SU-DHL-6 (cell line): ENCODE measurements at regions not wholly inside any gene's neighbourhood (a gene's known extent, or its start where the extent isn't known, plus 50 kb on each side); places are given as distances from the start of the nearest gene placed in this dataset.

ENCODE experiments used
- H2AFZ ChIP-seq: fragments of 200-600 bp; sonication (generic); 2 replicates; pipeline ENCODE4 v1.6.1; 2014; ENCODE audit warnings: low read depth, mild to moderate bottlenecking, moderate library complexity, mixed read lengths, antibody characterized with exemption, low read length; ENCODE audit not compliant: severe bottlenecking
- H3F3A ChIP-seq: fragments of 200-600 bp; shearing (Covaris generic); 2 replicates; pipeline ENCODE4 v1.6.0; 2016; ENCODE audit warnings: antibody characterized with exemption, mild to moderate bottlenecking; ENCODE audit not compliant: insufficient read depth
- H3K27ac ChIP-seq: fragments of 200-600 bp; sonication (generic); 2 replicates; pipeline ENCODE4 v1.5.1; 2016; ENCODE audit warnings: low read depth, mild to moderate bottlenecking, low read length, moderate library complexity, mixed read lengths
- H3K27me3 ChIP-seq: fragments of 200-600 bp; sonication (generic), shearing (Covaris generic); 2 replicates; pipeline ENCODE4 v1.6.0; 2014; ENCODE audit warnings: mild to moderate bottlenecking, low read length
- H3K36me3 ChIP-seq: fragments of 200-600 bp; sonication (generic); 2 replicates; pipeline ENCODE4 v1.6.1; 2014; ENCODE audit warnings: mild to moderate bottlenecking, low read length, mixed read lengths
- H3K4me2 ChIP-seq: fragments of 300-600, 200-600 bp; shearing (Covaris generic), sonication (generic); 2 replicates; pipeline ENCODE4 v1.6.0; 2014; ENCODE audit warnings: low read length, low read depth, mild to moderate bottlenecking; ENCODE audit not compliant: poor library complexity, severe bottlenecking
- H3K4me3 ChIP-seq: fragments of 200-600 bp; sonication (generic); 2 replicates; pipeline ENCODE4 v1.5.1; 2014; ENCODE audit warnings: antibody characterized with exemption, low read length, mild to moderate bottlenecking, mixed read lengths; ENCODE audit not compliant: insufficient read depth, poor library complexity, severe bottlenecking
- H3K79me2 ChIP-seq: fragments of 200-600 bp; sonication (generic); 2 replicates; pipeline ENCODE4 v1.6.1; 2014; ENCODE audit warnings: mild to moderate bottlenecking, low read length, moderate library complexity; ENCODE audit not compliant: insufficient read depth
- H3K9ac ChIP-seq: fragments of 200-600 bp; sonication (generic); 2 replicates; pipeline ENCODE4 v1.7.0; 2014; ENCODE audit warnings: mild to moderate bottlenecking, low read length
- H3K9me2 ChIP-seq: fragments of 200-600 bp; sonication (generic); replicated peaks from 2 replicates; pipeline ENCODE4 v1.6.1; 2014; ENCODE audit warnings: low read length; ENCODE audit not compliant: insufficient read depth
- H3K9me3 ChIP-seq: fragments of 200-600 bp; sonication (generic); 2 replicates; pipeline ENCODE4 v1.6.1; 2014; ENCODE audit warnings: low read length, mixed read lengths; ENCODE audit not compliant: insufficient read depth
- H4K20me1 ChIP-seq: fragments of 200-600 bp; sonication (generic); 2 replicates; pipeline ENCODE4 v1.6.1; 2014; ENCODE audit warnings: low read depth, mild to moderate bottlenecking, antibody characterized with exemption, low read length, moderate library complexity, mixed read lengths
- EZH2phosphoT487 ChIP-seq: fragments of 200-600 bp; sonication (generic), shearing (Covaris generic); conservative IDR thresholded peaks from 2 replicates; pipeline ENCODE4 v1.6.1; 2018; ENCODE audit warnings: mild to moderate bottlenecking, antibody characterized with exemption, low read length, moderate library complexity, mixed read lengths
- TF ChIP-seq, protein P1 (sequence below): fragments of 200-600 bp; sonication (generic); IDR thresholded peaks from one replicate; pipeline ENCODE4 v1.5.1; 2017; ENCODE audit warnings: antibody characterized with exemption, mild to moderate bottlenecking, low read length, moderate library complexity; ENCODE audit not compliant: insufficient read depth, poor library complexity, severe bottlenecking

DNA sequence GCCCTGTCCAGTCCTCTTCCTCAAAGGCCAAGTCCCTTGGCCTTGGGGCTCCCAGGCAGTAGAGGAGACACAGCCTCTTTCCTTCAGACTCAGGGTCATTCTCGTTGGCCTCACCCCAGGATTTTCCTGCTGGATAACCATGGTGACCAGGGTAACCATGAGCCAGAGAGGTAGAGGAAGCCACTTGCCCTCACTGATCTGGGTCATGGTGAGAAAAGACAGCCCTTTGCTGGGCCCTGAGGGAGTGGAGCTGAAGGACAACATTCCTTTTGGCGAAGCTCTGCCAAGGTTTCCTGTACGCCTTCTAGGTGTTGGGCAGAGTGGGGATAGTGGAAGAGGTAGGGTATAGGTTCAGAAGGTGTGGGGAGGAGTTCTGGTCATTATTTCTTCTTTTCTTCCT is 53.1 kb upstream of the WNT4 start:
- no peak for TF ChIP-seq EZH2phosphoT487
- TF ChIP-seq, protein P1, sequence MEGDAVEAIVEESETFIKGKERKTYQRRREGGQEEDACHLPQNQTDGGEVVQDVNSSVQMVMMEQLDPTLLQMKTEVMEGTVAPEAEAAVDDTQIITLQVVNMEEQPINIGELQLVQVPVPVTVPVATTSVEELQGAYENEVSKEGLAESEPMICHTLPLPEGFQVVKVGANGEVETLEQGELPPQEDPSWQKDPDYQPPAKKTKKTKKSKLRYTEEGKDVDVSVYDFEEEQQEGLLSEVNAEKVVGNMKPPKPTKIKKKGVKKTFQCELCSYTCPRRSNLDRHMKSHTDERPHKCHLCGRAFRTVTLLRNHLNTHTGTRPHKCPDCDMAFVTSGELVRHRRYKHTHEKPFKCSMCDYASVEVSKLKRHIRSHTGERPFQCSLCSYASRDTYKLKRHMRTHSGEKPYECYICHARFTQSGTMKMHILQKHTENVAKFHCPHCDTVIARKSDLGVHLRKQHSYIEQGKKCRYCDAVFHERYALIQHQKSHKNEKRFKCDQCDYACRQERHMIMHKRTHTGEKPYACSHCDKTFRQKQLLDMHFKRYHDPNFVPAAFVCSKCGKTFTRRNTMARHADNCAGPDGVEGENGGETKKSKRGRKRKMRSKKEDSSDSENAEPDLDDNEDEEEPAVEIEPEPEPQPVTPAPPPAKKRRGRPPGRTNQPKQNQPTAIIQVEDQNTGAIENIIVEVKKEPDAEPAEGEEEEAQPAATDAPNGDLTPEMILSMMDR = no peak
- no peak overlapping the region for H3K4me2 ChIP-seq
- no peaks in the 10 kb centered on the region for H3K36me3 ChIP-seq
- H3K9ac ChIP-seq = no peak overlapping the region
- H3K9me2 ChIP-seq = no peaks in the 10 kb centered on the region
- no peaks in the 10 kb centered on the region for H3K9me3 ChIP-seq
- H3F3A ChIP-seq = no peaks in the 10 kb centered on the region
- no peak overlapping the region for H3K4me3 ChIP-seq
- no peaks in the 10 kb centered on the region for H4K20me1 ChIP-seq
- no peak overlapping the region for H3K27ac ChIP-seq
- no peak overlapping the region for H2AFZ ChIP-seq
- H3K27me3 ChIP-seq = no peaks in the 10 kb centered on the region
- no peaks in the 10 kb centered on the region for H3K79me2 ChIP-seq

- no peaks in the 10 kb centered on the region for H3K9me3 ChIP-seq
- no peak overlapping the region for H3K9ac ChIP-seq
- H3K27ac ChIP-seq = no peak overlapping the region
- no peak for TF ChIP-seq EZH2phosphoT487
- TF ChIP-seq, protein P1 = no peak
- no peaks in the 10 kb centered on the region for H3K9me2 ChIP-seq
- H3F3A ChIP-seq = no peaks in the 10 kb centered on the region
- H4K20me1 ChIP-seq = no peaks in the 10 kb centered on the region
- no peak overlapping the region for H3K4me2 ChIP-seq
- no peaks in the 10 kb centered on the region for H3K27me3 ChIP-seq
- H3K4me3 ChIP-seq = no peak overlapping the region
- no peaks in the 10 kb centered on the region for H3K36me3 ChIP-seq
- no peak overlapping the region for H2AFZ ChIP-seq
- no peaks in the 10 kb centered on the region for H3K79me2 ChIP-seq
Measured at GRCh38 chr1:22196641-22197040, 53.7 kb upstream of the WNT4 start.

DNA sequence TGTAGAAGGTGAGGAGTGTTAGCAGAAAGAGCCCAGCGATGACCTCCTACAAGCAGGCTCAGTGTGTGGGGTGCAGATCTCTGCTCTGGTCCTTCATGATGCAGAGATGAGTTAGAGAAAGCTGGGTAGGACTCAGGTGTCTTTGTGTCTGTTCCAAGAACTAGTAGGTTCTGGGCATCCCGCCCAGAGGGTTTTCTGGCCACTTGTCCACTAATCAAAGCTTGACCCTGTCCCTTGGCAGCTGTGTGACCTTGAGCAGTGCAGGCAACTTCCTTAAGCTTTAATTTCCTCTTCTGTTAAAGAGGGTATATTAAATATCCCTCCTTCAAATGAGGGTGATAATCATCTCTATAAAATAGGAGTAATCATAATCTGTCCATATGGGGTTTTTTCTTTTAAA is 54.7 kb upstream of the WNT4 start:
- H3F3A ChIP-seq = no peaks in the 10 kb centered on the region
- no peak overlapping the region for H2AFZ ChIP-seq
- H3K36me3 ChIP-seq = no peaks in the 10 kb centered on the region
- no peak overlapping the region for H3K27ac ChIP-seq
- H3K9ac ChIP-seq = no peak overlapping the region
- H3K27me3 ChIP-seq = no peaks in the 10 kb centered on the region
- TF ChIP-seq, protein P1 = no peak
- H3K9me2 ChIP-seq = no peaks in the 10 kb centered on the region
- no peaks in the 10 kb centered on the region for H4K20me1 ChIP-seq
- H3K4me2 ChIP-seq = no peak overlapping the region
- H3K4me3 ChIP-seq = no peak overlapping the region
- H3K79me2 ChIP-seq = no peaks in the 10 kb centered on the region
- no peaks in the 10 kb centered on the region for H3K9me3 ChIP-seq

DNA sequence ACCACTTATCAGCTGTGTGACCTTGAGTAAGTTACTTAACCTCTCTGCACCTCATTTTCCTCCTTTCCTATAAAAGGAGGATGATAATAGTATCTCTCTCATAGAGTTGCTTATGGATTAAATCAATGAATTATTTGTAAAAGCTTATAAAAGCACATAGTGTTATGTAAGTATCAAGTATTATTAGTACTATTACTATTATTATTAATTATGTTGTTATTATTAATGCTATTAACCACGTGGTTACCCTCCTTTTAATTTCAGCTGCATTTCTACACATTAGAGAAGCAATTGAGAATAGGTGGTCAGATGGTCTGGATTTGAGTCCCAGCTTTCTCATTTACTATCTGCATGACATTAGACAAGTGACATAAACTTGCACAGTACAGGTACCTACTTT is 58.1 kb upstream of the WNT4 start:
- Histone ChIP-seq H3K4me3 (no peak overlapping the region), H4K20me1 (no peaks in the 10 kb centered on the region), H3K9ac (no peak overlapping the region), H3K9me2 (no peaks in the 10 kb centered on the region), H3K27ac (no peak overlapping the region), H3K9me3 (no peaks in the 10 kb centered on the region), H2AFZ (no peak overlapping the region), H3K79me2 (no peaks in the 10 kb centered on the region), H3K36me3 (no peaks in the 10 kb centered on the region), H3K27me3 (no peaks in the 10 kb centered on the region), H3F3A (no peaks in the 10 kb centered on the region), H3K4me2 (no peak overlapping the region)
- TF ChIP-seq EZH2phosphoT487 = no peak
- TF ChIP-seq, protein P1 = no peak
